SH-SY5Y (cell line): ENCODE measurements at regions not wholly inside any gene's neighbourhood (a gene's known extent, or its start where the extent isn't known, plus 50 kb on each side); places are given as distances from the start of the nearest gene placed in this dataset.

Experiments
- GATA2 ChIP-seq: IDR thresholded peaks from 2 replicates; pipeline ENCODE4 v1.6.1; 2011; ENCODE audit warnings: mild to moderate bottlenecking, low read depth, low read length
- GATA3 ChIP-seq: IDR thresholded peaks from 2 replicates; pipeline ENCODE4 v1.6.1; 2011; ENCODE audit warnings: low read depth, mild to moderate bottlenecking, low read length, moderate library complexity

- TF ChIP-seq GATA3 (no peak), GATA2 (no peak)
Observed at GRCh38 chr7:72503644-72504043, 91.5 kb upstream of the CALN1 start.
